HPDE6-E6E7 (cell line): ENCODE measurements at regions not wholly inside any gene's neighbourhood (a gene's known extent, or its start where the extent isn't known, plus 50 kb on each side); places are given as distances from the start of the nearest gene placed in this dataset.
"Not testable (repeated sequence)": the region's sequence is repeated elsewhere in the genome, so short reads cannot be mapped to it uniquely, and the experiment has no call there.

Experiments used
- DNase-seq: peaks from one replicate; pipeline ENCODE4 v3.0.0; 2011; ENCODE audit warnings: missing footprints; ENCODE audit errors: extremely low spot score

DNA sequence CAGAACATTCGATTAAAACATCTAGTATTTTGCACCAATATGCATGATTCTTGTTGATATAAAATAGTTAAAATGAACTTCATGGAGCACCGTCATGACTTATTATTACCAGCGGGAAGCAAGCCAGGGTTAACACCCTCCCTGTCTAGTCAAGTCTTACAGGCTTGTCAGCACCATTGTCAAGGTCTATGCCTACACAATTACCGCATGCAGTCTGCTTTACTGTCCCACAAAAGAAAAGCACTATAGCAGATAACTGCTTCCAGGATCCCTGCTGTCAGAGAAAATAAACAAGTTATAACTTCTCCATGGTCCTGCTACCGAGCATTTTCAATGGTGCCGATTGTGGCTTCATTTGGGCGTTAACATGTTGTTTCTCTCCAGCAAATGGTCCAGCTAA lies 968.0 kb upstream of the FAM98A start:
- DNase-seq, result no peak

DNA sequence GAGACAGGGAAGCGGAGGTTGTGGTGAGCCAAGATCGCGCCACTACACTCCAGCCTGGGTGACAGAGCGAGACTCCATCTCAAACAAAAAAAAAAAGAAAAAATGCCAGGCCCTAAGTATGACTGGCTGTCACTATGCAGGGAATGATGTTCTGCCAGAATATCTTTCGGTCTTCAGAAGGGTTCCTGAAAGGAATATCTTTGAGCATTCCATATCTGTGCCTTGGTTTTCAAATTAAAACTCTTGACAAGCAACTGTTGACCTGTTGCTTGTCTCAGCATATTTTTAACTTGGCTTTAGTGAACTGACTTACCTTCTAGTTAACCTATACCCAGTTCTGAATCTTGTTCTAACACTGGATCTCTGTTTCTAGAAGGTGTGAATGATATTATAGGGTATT lies 953.2 kb upstream of the FAM98A start:
- no peak for DNase-seq

DNA sequence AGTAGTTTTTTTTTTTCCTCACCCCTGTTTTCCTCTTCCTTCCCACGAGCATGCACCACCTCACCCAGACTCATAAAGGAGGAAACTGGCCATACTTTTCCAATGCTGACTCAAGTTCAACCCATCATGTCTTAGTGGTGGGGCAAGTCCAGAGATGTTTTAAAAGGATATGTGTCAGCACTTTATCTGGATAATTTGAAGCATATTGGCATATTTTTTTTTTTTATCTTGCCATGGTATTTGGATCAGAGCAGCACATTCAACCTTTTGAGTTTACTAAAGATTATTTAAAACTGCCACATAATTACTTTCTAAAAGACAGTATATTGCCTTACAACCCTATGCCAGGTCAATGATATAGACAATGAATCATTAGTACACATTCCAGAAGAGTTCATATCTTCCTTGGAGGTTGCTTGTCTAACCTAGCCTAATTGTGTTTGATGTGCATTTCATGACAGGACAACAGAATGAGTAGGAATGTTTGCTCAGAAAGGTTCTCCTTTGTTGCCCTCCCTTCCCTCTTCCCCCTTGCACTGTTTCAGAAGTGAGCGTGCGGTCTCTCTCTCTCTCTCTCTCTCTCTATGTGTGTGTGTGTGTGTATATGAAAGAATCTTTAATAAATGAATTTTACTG lies 950.7 kb upstream of the FAM98A start:
- peak; percentile 53 for DNase-seq

DNA sequence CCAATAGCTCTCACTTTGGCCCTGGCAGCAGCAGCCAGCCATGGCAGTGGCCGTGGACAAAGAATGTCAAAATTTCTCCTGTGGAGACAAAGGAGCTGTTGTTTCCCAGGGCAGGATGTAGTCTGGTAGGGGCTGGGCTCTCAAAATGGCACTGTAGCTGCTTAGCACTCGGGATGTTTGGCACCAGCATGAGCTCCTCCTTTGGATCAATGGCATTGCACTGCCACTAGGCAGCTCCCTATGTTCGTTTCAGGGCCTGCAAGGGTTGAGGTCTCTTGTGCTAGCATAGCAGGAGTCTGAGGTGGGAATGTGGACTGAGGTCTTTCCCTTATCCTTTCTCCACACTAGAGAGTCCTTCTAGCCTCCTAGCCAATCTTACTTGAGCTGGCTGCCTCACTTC lies 948.8 kb upstream of the FAM98A start:
- no peak for DNase-seq

DNA sequence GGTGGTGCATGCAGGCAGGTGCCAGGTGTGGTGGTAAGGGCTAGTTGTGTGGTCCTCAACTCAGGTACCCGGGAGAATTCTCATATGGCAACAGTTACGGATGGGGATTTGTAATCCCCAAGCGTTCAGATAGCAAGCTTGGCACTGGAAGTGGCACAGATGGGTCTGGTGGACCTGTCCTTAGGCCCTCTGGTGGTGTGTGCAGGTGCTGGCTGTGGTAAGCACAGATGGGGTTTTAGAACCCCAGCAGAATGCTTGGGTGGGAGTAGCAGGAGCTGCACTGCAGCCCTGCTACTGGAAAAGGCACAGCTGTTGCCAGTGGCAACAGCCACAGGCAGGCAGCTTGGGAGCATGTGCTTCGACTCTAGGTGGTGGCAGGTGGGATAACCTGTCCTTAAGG lies 948.2 kb upstream of the FAM98A start:
- DNase-seq, result no peak

DNA sequence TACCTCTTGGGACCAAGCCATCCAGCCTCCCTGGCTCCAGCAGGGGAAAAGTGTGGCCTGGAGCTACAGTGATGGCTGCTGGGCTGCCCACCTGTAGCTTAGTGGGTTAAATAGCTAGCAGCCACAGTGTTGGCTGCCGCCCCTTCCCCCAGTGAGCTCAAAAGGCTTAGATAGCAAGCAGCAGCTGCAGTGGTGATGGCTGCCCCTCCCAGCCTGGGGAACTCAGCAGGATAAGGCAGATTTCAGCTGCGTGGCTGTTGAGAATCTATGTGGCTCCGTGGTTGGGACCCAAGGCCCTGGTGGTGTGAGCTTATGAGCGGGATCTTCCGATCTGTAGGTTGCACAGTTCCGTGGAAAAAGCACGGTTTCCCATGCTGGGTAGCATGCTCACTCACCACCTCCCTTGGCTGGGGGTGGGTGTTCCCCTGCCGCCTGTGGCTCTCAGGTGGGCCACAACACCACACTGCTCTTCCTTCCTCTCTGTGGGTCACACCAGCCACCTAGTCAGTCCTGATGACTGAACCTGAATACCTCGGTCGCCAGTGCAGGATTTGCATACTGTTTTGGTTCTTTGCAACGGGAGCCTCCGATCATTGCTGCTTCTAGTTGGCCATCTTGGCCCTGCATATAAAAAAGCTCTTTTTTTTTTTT lies 946.5 kb upstream of the FAM98A start:
- DNase-seq, result no peak

DNA sequence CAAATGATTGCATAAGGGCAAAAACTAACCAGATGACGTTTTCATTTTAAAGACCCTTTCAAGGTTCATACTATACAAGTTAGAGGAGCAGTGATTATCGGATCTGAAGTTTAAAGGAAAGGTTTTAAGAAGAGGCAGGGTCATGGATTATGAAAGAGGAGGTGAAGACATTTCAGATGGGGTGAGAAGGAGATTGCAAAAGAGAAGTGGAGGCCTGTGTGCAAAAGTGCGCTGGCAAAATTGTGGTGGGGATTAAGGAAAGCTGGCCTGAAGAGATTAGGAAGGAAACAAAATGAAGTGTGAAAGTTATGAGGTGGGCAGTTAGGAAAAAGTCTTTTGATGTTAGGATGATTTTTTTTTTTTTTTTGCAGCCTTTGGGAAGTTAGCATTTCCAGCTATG lies 935.7 kb upstream of the FAM98A start:
- no peak for DNase-seq

DNA sequence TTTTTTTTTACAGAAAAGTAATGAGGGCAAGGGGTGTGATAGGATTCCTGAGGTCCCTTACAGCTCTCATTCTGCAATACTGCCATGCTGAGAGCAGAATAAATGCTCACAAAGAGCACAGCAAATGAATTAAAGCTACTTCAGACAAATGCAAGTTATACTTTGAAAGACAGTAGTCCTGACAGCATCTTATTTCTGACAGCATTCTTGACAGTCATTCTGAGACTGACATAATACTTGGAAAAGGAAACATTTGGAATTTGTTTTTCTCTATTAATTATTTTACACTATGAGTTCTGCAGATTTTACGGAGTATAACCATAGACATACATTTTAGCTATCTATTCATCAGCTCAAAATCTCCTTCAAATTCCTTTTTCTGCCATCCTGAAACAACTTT lies 935.2 kb upstream of the FAM98A start:
- no peak for DNase-seq

DNA sequence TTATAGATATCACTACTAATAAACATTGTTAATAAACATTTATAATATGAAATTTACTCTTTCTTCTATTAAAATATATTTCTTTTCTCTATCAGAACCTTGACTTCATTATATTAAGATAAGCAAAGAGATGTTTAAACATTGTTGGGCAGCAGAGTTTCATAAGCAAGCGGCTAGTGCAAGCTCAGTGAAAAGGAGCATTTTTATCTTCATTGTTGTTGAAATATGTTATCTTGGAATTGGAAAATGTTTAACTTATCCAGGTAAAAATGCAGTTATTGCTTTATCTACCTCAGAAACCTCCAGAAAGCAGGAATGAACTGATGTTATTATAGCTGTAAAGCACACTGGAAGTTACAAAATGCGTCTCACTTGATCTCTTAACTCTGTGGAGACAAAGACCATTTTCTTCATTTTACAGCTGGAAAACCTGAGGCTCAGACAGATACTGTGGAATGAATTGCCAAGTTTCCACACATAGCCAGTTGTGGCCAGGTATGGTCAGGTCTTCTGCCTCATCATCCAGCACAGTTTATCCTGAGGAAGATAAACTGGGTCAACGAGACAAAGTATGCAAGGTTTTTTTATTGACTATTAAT lies 934.6 kb upstream of the FAM98A start:
- no peak for DNase-seq

DNA sequence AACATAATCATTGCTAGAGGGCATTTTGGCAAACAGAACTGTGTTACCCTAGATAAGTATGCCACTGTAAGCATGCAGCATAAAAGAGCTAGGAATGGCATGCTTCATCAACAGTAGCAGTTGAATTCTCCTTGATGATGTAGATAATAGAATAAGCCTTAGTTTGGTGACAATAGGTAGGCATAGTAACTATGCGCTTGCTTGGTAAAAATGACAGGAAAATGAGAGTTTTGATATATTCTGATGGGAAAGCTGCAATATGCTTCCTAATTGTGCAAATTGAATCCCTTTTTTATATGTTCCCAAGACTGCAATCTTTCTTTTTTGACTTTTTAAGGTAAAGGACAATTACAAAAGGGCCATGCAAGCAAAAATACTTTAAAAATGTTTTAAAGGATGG lies 930.9 kb upstream of the FAM98A start:
- DNase-seq, result no peak

DNA sequence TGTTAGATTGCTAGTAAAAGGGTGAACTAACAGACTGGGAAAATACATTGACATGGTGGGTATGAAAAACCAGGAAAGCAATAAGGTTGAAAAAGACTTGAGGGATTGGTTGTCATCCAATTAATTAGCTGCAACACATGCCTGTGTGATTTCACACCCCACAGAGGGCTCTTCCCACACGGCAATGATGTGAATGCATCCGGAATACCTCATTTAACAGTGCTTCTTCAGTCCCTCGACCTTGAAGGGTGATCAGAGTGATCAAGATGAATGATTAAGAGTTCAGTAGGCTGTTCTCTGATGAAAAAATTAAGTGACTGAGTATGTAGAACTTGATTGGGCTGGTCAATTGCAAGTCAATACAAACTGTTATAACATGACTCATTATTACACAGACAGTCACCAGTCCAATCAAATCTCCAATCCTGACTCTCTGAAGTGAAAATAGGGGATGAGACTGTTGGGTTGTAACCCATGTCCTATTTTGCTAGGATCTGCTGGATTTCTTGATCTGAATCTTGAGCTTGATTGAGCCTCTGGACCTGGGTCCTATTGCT lies 924.9 kb upstream of the FAM98A start:
- no peak for DNase-seq

DNA sequence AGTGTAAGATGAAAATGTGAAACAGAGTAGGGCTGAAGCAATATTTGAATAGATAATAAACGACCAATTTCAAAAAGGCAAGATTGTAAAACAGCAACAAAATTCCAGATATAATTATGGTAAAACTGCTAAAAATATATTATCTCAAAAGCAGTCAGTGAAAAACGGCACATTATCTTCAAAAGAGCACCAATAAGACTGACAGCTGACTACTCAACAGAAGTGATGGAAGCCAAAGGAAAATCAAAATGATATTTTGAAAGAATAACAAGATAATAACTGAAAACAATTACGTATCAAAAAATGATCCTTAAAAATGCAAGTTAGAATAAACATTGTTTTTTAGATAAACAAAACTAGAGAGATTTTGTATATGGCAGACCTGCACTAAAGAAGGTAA lies 920.6 kb upstream of the FAM98A start:
- no peak for DNase-seq

DNA sequence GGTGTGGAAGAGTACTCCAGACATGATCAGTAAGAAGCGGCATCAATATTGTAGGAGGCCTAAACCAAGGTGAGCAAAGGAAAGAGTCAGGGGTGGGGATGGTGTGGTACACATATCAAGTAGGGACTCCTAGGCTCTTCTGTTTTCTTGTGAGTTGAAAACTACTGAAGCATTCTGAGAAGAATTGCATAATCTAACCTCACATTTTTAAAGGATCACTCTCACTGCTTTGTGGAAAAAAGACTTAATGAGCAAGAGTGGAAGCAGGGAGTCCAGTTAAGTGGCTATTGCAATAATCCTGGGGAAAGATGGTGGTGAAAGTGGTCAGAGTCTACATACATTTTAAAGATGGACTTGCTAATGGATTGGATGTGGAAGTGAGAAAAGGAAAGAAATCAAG lies 899.5 kb upstream of the FAM98A start:
- DNase-seq, result no peak

DNA sequence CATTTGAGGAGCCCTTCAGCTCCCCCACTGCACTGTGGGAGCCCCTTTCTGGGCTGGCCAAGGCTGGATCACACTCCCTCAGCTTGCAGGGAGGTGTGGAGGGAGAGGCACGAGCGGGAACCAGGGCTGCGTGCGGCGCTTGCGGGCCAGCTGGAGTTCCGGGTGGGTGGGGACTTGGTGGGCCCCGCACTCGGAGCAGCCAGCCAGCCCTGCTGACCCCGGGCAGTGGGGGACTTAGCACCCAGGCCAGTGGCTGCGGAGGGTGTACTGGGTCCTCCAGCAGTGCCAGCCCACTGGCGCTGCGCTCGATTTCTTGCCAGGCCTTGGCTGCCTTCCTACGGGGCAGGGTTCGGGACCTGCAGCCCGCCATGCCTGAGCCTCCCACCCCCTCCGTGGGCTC lies 895.1 kb upstream of the FAM98A start:
- not testable (repeated sequence) for DNase-seq

DNA sequence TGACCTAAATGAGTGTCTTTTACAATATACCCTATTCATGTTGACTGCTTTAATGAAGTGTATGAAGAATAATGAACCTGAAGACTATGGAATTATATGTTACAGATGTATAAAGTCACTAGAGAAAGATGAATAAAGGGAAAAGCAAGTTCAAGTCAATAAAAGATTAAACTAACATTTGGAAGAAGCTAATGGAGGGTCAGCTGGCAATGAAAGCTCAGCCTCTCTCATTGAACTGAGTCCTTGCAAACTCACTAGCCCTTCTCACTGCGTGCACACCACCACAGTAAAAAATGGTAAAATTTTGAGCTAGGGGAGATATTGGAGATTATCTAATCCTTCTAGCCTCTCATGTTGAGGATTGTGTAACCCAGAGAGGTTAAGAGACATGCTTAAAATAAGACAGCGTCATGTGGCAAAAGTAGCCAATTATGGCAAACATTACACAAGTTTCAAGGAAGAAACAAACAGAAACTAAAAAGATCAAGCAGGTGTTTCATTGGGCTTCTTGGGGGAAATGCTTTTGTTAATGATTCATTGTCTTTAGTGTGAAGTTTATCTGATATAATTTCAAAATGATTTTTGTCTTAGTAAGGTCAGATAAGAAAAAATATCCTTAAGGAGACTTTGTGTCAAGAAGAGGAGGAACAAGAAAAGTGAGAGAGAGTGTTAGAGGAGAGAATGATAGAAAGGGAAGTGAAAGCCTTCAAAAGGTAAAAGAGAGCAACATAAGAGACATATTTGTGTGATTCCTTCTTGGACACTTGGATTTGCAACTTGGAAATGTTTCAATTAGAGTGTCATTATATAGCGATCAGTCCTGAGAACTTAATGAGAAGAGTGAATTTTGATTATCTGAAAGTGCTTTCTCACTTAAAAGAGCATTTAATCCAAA lies 893.7 kb upstream of the FAM98A start:
- no peak for DNase-seq

DNA sequence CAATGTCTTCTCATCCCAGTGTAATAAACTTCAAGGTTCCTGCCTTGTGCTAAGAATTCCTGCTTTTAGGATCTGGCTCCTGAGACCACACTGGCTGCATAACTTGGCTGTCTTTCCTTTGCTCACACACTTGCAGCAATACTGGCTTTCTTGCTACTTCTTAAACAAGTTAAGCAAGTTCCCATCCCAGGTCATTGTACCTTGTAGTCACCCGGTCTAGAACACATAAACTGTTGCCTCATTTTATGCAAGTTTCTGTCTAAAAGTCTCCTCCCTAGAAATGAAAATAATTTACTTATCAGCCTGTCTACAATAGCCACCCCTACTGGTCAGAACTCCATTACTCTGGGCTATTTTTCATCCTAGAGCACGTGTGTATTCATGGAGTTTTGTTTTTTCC lies 887.9 kb upstream of the FAM98A start:
- no peak for DNase-seq

DNA sequence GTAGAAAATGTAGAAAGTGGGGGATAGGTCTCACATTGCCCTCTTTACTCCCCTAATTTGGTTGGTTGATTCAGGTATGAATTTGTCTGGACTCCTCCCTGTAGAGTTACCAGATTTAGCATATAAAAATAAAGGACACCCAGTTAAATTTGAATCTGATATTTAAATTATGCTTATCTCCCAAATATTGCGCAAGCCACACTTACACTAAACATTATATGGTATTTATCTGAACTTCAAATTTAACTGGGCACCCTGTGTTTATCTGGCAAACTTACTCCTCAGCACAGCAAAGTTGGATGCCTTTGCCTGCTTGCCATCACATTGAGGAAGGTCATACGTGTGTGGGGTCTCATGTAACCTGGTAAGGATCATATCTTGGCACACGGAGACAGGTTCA lies 882.4 kb upstream of the FAM98A start:
- DNase-seq, result no peak

DNA sequence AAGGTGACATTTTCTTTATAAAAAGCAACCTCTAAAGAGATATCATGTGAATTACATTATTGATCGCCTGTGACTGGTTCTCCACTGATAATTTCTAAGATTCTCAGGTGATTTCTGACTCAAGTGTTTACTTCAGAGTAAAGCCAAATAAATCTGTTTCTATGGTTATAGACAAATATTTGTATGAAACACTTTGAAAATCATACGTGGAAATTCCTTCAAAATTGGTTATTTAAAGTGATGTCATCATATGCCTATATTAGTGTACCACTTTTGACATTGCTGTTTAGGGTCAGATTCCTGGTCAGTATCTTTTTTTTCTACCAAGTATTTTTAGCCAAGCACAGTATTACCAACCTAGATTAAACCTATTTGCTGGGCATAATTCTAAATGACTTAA lies 881.3 kb upstream of the FAM98A start:
- DNase-seq, result no peak

DNA sequence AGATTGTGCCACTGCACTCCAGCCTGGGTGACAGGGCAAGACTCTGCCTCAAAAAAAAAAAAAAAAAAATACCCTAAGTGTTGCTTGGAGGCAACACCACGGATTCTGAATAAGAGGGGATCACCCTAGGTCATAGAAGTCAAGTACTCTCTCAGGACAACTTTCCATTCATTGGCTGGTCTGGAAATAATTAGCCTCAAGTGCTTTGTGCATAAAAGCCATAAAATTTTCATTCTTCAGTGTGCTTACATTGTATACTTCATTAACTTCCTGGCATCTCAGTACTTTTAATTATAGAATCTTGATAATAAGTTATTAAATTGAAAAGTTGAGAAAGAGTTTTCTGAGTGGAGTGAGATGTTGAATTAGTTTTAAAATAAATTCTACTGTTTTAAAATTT lies 876.1 kb upstream of the FAM98A start:
- DNase-seq, result no peak

DNA sequence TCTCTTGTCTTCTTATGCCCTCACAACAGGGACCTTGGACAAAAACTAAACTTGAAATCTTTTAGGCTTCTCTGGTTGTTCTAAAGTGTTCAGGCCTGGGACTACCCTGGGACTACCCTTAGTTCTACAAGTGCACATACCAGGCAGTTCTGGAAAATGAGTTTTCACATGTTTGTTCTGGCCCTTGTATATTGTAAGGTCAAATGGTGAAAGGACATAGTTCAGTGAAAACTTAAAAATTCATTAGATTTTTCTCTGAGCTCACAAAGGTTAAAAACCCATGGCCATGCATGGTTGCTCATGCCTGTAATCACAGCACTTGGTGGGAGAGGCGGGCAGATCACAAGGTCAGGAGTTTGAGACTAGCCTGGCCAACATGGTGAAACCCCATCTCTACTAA lies 875.5 kb upstream of the FAM98A start:
- no peak for DNase-seq

DNA sequence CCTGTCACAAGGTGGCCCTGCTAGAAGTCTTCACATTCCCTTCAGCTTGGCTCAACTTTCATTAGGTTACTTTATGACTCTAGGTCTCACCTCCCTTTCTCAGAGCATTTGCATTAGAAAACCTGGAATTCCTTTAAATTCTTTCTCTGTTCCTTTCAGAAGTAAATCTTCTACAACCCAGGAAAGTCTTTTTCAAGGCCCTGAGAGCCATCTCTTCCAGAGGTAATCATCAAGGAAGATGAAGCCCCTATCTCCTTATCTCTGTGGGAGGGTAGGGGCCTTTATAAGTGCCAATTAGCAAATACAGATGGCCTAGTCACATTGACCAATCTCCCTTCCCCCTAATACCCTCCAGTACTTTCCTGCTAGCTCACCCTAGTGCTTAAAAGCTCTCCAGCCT lies 848.0 kb upstream of the FAM98A start:
- DNase-seq, result no peak

DNA sequence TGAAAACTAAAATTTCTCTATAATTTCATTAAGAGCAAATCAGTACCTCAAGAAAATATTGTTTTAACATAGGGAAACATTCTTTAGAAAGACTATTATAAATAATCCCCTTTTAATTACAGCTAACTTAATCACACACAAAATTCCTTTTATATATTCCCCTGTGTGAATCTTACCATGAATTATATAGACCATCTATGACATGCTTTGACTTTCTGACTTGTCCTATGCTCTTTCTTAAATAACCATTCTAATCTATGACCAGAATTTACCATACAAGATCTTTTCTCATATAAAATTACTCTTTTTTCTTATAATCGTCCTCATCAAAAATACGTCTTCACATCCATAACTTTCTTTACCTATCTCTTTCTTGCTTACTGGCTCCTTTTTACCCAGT lies 824.2 kb upstream of the FAM98A start:
- no peak for DNase-seq
